Neural progenitor cell (in vitro differentiated cells): ENCODE measurements at regions not wholly inside any gene's neighbourhood (a gene's known extent, or its start where the extent isn't known, plus 50 kb on each side); places are given as distances from the start of the nearest gene placed in this dataset.

Source experiments
- CTCF ChIP-seq: fragments of 200-600 bp; sonication (generic); IDR thresholded peaks from 2 replicates; pipeline ENCODE4 v1.5.1; 2017; ENCODE audit warnings: antibody characterized with exemption, mild to moderate bottlenecking
- EZH2 ChIP-seq: fragments of 200-600 bp; sonication (generic); IDR thresholded peaks from 2 replicates; pipeline ENCODE4 v1.6.1; 2017; ENCODE audit warnings: antibody characterized with exemption, mild to moderate bottlenecking, moderate library complexity

DNA sequence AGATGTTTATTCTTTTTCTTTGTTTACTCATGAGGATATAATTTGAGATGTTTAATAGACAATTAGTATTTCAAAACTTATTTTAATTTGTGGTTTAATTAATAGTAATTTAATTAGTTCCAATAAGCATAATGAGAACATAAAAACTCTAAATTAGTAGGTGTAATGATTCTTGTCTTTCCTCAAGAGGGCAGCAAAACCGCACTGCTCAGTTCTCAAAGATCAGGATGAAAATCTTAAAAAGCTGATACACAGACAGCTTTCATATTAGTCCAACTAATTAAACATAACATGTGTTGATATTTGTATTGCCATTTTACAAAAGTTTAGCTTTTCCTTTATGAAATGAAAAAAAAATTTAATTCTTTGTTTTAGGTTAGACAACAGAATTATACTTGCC is 106.7 kb upstream of the C21orf91 start:
- TF ChIP-seq CTCF (peak; percentile 67), EZH2 (no peak)
